K562 (cell line): ENCODE measurements at regions not wholly inside any gene's neighbourhood (a gene's known extent, or its start where the extent isn't known, plus 50 kb on each side); places are given as distances from the start of the nearest gene placed in this dataset.

Experiments
- ATF7 ChIP-seq: fragments of 450-650 bp; IDR thresholded peaks from 2 replicates; pipeline ENCODE4 v1.7.1; 2014; ENCODE audit warnings: mild to moderate bottlenecking, moderate library complexity
- CTCF ChIP-seq, 3 experiments: IDR thresholded peaks in 2 of 3; conservative IDR thresholded peaks in 1 of 3; 2 replicates each; pipeline ENCODE4 v1.5.1; 2011 to 2012; ENCODE audit warnings: low read length in 3 of 3, mild to moderate bottlenecking in 3 of 3, control low read depth in 2 of 3, improper control_type of control experiment in 1 of 3, inconsistent platforms in 1 of 3, low read depth in 1 of 3, mixed read lengths in 1 of 3, moderate library complexity in 1 of 3; ENCODE audit not compliant: insufficient read depth in 2 of 3

- TF ChIP-seq CTCF (IDR thresholded peaks at IDR 0.05 in 2 of 3, conservative IDR thresholded peaks at IDR 0.05 in 1 of 3; ENCODE audit: insufficient read depth in 2 of 3, low read depth in 1 of 3, low read length in 3 of 3) (no peak), ATF7 (no peak)
Observed at GRCh38 chr18:22667156-22667555, 249.4 kb upstream of the CTAGE1 start.
